ENCODE measurements at regions not wholly inside any gene's neighbourhood (a gene's known extent, or its start where the extent isn't known, plus 50 kb on each side); places are given as distances from the start of the nearest gene placed in this dataset.

DNA sequence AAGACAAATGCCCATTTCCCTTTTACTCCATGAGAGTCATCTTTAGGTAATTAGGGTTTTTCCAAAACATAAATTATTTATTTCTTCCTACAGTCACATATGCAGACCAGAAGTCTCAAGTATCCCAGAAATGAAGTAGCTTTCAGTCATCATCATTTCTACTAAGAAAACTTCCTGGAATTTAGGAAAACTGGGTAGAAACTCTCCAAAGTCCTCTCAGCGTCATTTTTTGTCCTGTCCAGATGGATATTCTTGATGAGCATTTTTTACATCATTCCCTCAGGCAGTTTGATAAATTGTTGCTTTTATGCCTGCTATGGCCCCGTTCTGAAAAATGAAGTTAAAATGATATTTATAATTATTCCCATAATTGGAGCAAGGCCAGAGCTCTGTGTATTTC, 93.9 kb upstream of the DCN start:
- H3K36me3 ChIP-seq (replicated peaks; ENCODE audit: insufficient read depth, low read depth), result no peaks in the 10 kb centered on the region
- no peak overlapping the region for H3K4me3 ChIP-seq
- no peak for TF ChIP-seq EZH2phosphoT487 (IDR thresholded peaks at IDR 0.05; ENCODE audit: low read depth, severe bottlenecking, unreplicated experiment)
- no peak for TF ChIP-seq EZH2 (IDR thresholded peaks at IDR 0.05; ENCODE audit: borderline replicate concordance)
- TF ChIP-seq, protein P1, sequence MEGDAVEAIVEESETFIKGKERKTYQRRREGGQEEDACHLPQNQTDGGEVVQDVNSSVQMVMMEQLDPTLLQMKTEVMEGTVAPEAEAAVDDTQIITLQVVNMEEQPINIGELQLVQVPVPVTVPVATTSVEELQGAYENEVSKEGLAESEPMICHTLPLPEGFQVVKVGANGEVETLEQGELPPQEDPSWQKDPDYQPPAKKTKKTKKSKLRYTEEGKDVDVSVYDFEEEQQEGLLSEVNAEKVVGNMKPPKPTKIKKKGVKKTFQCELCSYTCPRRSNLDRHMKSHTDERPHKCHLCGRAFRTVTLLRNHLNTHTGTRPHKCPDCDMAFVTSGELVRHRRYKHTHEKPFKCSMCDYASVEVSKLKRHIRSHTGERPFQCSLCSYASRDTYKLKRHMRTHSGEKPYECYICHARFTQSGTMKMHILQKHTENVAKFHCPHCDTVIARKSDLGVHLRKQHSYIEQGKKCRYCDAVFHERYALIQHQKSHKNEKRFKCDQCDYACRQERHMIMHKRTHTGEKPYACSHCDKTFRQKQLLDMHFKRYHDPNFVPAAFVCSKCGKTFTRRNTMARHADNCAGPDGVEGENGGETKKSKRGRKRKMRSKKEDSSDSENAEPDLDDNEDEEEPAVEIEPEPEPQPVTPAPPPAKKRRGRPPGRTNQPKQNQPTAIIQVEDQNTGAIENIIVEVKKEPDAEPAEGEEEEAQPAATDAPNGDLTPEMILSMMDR (IDR thresholded peaks at IDR 0.05; ENCODE audit: poor library complexity), result no peak
- no peaks in the 10 kb centered on the region for H3K79me2 ChIP-seq
- H4K20me1 ChIP-seq (ENCODE audit: insufficient read depth, poor library complexity, severe bottlenecking), result no peaks in the 10 kb centered on the region
- H3K4me1 ChIP-seq (ENCODE audit: insufficient read depth), result peaks cover 12% of the 10 kb centered on the region
- DNase-seq (ENCODE audit: low spot score), result no peak
- 41% methylated on average over 2 of the region's 2 CpGs for WGBS (ENCODE audit: low lambda C conversion rate, missing lambda C conversion rate)
- H3K9me2 ChIP-seq (replicated peaks; ENCODE audit: insufficient read depth), result no peaks in the 10 kb centered on the region
- no peak overlapping the region for H3K4me2 ChIP-seq
- no peak overlapping the region for H3K27ac ChIP-seq
- H3K9me3 ChIP-seq (ENCODE audit: low read depth), result no peaks in the 10 kb centered on the region
- no peak overlapping the region for H2AFZ ChIP-seq
- H3K27me3 ChIP-seq, result no peaks in the 10 kb centered on the region

DNA sequence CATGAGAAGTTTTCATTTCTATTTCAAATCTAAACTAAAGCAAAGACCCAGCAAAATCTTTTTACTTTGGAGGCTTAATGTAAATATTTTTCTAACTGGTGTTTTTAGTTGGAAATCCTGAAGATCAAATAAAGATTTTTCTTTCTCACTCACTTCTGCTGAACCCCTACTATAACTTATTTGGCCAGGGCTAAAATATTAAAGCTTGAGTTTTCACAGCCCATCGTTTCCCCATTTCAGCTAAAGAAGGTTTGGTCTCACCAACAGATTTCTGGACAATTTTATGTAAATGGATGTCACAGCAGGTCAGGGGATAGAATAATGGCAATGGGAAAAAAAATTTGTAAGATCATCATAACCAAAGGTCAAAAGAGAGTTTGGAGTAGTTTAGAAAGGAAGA, 92.7 kb upstream of the DCN start:
- Histone ChIP-seq H3K9me3 (ENCODE audit: low read depth) (no peaks in the 10 kb centered on the region), H3K27me3 (no peaks in the 10 kb centered on the region), H3K27ac (peak overlapping the region; percentile 22), H2AFZ (no peak overlapping the region), H3K9me2 (replicated peaks; ENCODE audit: insufficient read depth) (no peaks in the 10 kb centered on the region), H4K20me1 (ENCODE audit: insufficient read depth, poor library complexity, severe bottlenecking) (no peaks in the 10 kb centered on the region), H3K4me3 (no peak overlapping the region), H3K36me3 (replicated peaks; ENCODE audit: insufficient read depth, low read depth) (no peaks in the 10 kb centered on the region), H3K4me1 (ENCODE audit: insufficient read depth) (peaks cover 12% of the 10 kb centered on the region), H3K4me2 (peak overlapping the region; percentile 60), H3K79me2 (no peaks in the 10 kb centered on the region)
- WGBS (ENCODE audit: low lambda C conversion rate, missing lambda C conversion rate), result 38% methylated on average over 1 of the region's 1 CpG
- no peak for DNase-seq (ENCODE audit: low spot score)
- TF ChIP-seq, protein P1 (IDR thresholded peaks at IDR 0.05; ENCODE audit: poor library complexity), result no peak
- TF ChIP-seq EZH2phosphoT487 (IDR thresholded peaks at IDR 0.05; ENCODE audit: low read depth, severe bottlenecking, unreplicated experiment), result no peak
- TF ChIP-seq EZH2 (IDR thresholded peaks at IDR 0.05; ENCODE audit: borderline replicate concordance), result no peak

DNA sequence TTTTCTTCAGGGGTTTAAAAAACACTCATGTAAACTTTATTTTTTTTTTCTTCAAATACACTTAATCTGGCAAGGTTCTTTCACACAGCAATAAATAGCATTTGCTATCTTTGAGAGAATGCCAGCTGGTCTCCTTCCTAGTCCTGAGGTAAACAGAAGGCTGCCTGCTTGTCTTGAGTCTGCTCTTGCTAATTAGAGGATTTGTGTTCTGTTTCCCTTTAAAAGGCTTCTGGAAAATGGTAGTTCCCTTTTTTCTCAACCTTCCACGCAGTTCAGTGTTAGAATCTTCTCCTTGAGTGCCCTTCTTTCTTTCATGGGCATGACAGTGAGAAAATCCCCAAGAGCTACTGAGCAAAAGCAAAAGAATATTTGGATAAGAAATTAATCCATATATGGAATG, 92.3 kb upstream of the DCN start:
- Histone ChIP-seq H4K20me1 (ENCODE audit: insufficient read depth, poor library complexity, severe bottlenecking) (no peaks in the 10 kb centered on the region), H3K4me3 (no peak overlapping the region), H3K27me3 (no peaks in the 10 kb centered on the region), H2AFZ (no peak overlapping the region), H3K9me2 (replicated peaks; ENCODE audit: insufficient read depth) (no peaks in the 10 kb centered on the region), H3K4me2 (peak overlapping the region; percentile 60), H3K4me1 (ENCODE audit: insufficient read depth) (peaks cover 12% of the 10 kb centered on the region), H3K36me3 (replicated peaks; ENCODE audit: insufficient read depth, low read depth) (no peaks in the 10 kb centered on the region), H3K9me3 (ENCODE audit: low read depth) (no peaks in the 10 kb centered on the region), H3K79me2 (no peaks in the 10 kb centered on the region), H3K27ac (peak overlapping the region; percentile 52)
- 7% methylated on average over 1 of the region's 1 CpG for WGBS (ENCODE audit: low lambda C conversion rate, missing lambda C conversion rate)
- peak; percentile 45 for DNase-seq (ENCODE audit: low spot score)
- peak; percentile 87 for TF ChIP-seq EZH2phosphoT487 (IDR thresholded peaks at IDR 0.05; ENCODE audit: low read depth, severe bottlenecking, unreplicated experiment)
- TF ChIP-seq, protein P1 (IDR thresholded peaks at IDR 0.05; ENCODE audit: poor library complexity), result no peak

- H3K27me3 ChIP-seq, result no peaks in the 10 kb centered on the region
- no peaks in the 10 kb centered on the region for H3K9me2 ChIP-seq (replicated peaks; ENCODE audit: insufficient read depth)
- H4K20me1 ChIP-seq (ENCODE audit: insufficient read depth, poor library complexity, severe bottlenecking), result no peaks in the 10 kb centered on the region
- no peak for TF ChIP-seq EZH2phosphoT487 (IDR thresholded peaks at IDR 0.05; ENCODE audit: low read depth, severe bottlenecking, unreplicated experiment)
- 46% methylated on average over 5 of the region's 5 CpGs for WGBS (ENCODE audit: low lambda C conversion rate, missing lambda C conversion rate)
- H3K4me3 ChIP-seq, result no peak overlapping the region
- peak overlapping the region; percentile 60 for H3K4me2 ChIP-seq
- no peaks in the 10 kb centered on the region for H3K36me3 ChIP-seq (replicated peaks; ENCODE audit: insufficient read depth, low read depth)
- H3K9me3 ChIP-seq (ENCODE audit: low read depth), result no peaks in the 10 kb centered on the region
- H3K27ac ChIP-seq, result peak overlapping the region; percentile 52
- DNase-seq (ENCODE audit: low spot score), result no peak
- peaks cover 12% of the 10 kb centered on the region for H3K4me1 ChIP-seq (ENCODE audit: insufficient read depth)
- H2AFZ ChIP-seq, result peak overlapping the region; percentile 4
- H3K79me2 ChIP-seq, result no peaks in the 10 kb centered on the region
Observed at GRCh38 chr12:91273560-91273959, 90.9 kb upstream of the DCN start.

Data from hepatocyte (in vitro differentiated cells).